GM12873 (cell line): ENCODE measurements at regions not wholly inside any gene's neighbourhood (a gene's known extent, or its start where the extent isn't known, plus 50 kb on each side); places are given as distances from the start of the nearest gene placed in this dataset.

Experiments used
- TF ChIP-seq, protein P1 (sequence below): IDR thresholded peaks from 2 replicates; pipeline ENCODE4 v1.5.1; 2012; ENCODE audit warnings: low read depth, mild to moderate bottlenecking, moderate library complexity, low read length, control low read depth; ENCODE audit not compliant: insufficient read depth; ENCODE audit errors: missing control alignments

DNA sequence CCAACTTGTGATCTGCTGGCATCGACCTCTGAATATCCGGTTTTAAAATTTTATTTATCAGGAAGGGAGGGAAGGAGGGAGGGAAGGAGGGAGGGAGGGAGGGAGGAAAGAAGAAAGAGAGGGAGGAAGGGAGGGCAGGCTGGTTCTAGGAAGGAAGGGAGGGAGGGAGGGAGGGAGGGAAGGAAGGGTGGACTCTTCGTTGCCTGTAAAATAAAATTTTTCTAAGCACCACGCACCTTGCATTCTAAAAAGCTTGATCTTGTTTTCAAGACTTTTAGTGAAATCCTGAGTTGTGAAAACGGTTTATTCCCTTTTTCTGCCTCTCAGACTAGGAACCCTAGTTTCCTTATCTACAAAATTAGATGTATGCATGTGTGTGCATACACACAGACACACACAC, 101.7 kb upstream of the RAP2B start:
- TF ChIP-seq, protein P1, sequence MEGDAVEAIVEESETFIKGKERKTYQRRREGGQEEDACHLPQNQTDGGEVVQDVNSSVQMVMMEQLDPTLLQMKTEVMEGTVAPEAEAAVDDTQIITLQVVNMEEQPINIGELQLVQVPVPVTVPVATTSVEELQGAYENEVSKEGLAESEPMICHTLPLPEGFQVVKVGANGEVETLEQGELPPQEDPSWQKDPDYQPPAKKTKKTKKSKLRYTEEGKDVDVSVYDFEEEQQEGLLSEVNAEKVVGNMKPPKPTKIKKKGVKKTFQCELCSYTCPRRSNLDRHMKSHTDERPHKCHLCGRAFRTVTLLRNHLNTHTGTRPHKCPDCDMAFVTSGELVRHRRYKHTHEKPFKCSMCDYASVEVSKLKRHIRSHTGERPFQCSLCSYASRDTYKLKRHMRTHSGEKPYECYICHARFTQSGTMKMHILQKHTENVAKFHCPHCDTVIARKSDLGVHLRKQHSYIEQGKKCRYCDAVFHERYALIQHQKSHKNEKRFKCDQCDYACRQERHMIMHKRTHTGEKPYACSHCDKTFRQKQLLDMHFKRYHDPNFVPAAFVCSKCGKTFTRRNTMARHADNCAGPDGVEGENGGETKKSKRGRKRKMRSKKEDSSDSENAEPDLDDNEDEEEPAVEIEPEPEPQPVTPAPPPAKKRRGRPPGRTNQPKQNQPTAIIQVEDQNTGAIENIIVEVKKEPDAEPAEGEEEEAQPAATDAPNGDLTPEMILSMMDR: no peak

DNA sequence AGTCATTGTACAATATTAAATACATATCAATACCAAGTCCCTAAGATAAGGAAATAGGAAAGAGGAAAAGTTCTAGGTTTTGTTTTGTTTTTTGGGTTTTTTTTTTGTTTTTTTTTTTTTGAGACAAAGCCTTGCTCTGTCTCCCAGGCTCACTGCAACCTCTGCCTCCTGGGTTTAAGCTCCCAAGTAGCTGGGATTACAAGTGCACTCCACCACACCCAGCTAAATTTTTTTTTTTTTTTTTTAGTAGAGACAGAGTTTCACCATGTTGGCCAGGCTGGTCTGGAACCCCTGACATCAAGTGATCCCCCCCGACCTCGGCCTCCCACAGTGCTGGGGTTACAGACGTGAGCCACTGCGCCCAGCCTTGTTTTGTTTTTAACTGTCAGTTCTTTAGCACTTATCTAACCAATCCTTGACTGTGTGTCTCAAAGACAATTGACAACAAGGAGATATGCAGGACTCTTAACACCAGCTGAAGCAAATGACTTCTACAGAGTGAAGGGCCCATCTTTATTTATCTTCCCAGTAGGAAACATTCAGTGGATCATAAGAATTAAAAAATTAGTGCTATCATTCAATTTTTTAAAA, 100.0 kb upstream of the RAP2B start:
- TF ChIP-seq, protein P1: no peak

DNA sequence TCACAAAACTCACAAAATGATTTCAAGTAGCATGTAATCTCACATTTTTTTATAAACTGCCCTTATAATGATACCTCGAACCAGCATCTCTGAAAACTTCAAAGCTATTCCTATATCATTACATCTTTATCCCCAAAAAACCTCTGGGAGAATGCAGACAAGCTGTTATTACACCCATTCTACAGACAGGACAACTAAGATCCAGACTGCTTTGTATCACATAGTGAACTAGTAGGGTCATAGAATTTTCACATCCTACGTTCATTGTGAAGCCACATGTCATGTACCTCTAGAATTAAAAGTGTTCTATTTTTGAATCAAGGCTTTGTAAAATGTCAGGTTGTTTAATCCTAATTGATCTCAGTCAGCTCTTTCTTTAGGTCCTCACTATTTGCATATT, 98.7 kb upstream of the RAP2B start:
- TF ChIP-seq, protein P1: no peak

DNA sequence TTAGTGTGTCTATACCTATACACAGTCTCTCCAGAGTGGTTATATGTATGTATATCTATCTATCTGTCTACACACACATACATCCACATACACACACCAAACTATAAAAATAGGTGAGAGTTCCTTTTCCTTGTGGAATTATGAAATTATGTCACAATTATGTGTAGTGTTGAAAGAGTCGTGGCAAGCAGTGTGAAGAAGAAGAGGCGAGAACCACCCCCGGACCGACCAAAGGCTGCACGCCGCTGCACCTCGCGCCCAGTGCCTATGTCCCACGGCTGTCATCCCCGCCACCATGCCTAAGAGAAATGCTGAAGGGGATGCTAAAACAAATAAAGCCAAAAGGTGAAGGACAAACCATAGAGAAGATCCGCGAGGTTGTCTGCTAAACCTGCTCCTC, 95.0 kb upstream of the RAP2B start:
- TF ChIP-seq, protein P1: no peak

DNA sequence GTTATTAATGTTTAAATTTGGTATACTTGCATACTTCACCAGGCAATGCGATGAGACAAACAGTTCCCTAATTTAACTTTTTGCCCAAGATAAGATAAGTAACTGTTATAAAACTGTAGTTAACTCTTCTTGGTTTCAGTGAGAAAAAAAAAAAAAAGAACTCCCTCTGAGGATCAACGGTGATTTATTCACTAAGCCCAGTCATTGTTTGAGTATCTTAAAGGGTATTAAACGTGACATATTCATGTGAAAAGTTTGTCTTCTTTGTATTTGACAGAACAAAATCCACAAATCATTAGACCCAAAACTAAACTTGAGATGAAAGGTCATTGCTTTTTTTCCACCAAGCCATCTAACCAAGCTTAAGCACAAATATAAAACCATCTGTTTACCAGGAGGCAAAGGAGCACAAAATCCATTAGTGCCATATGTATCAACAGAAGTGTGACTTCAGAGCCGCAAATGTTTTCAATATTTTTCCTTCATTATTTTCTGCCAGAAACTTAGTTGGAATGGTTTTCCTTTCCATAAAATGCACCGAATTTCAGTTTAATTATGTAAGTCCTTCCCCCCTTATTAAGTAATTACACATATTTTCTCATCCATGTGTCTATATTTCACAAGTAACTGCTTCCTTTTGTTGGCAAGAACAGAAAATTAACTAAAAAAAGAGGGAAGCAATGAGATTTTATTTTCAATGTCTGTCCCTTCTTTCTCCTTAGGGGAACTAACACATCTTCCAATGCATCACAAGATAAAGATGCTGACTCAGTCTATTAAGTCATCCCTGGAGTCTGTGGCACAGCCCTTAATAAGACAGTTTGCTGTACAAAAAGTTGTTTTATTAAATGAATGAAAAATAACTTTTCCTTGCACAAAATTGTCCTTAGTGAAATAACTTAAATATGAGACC, 92.2 kb upstream of the RAP2B start:
- TF ChIP-seq, protein P1: no peak

DNA sequence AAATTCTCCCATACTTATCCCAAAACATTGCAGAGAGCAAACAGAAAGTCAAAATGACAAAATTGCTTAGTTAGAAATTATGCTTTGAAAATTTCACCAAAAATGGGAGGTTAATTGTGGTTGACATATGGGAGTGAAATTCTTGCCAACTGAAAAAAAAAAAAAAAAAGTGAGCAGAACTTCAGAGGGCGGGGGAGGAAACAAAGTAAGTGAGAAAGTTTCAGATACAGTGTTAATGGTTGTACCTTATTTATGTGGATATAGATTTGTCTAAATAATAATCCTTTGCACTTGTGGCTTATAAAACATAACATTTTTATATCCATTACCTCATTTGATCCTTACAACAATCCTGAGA, 91.5 kb upstream of the RAP2B start:
- TF ChIP-seq, protein P1: no peak

DNA sequence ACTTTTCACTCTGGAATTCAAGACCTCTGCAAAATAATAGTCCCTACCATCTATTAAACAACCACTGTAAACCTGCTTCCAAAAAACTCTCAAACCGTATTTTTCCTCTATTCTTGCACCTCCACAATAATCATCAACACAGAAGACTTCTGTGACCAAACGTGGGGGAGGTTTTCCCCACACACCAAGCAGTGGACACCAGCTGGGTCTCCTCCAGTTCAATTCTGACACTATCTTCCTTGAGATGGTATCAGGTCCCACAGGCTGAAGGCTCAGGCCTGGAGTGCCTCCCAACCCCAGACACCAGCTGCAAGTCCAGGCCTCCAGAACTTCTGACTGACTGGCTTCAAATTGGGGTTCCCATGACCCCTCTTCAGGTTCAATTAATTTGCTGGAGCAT, 89.6 kb upstream of the RAP2B start:
- TF ChIP-seq, protein P1: no peak
